GM23338 (cell line): ENCODE measurements at regions not wholly inside any gene's neighbourhood (a gene's known extent, or its start where the extent isn't known, plus 50 kb on each side); places are given as distances from the start of the nearest gene placed in this dataset.

Source experiments
- ATAC-seq: fragments of 200-7000 bp; cut with Tn5 transposase; 3 replicates; pipeline ENCODE4 v1.9.1; 2020
- DNase-seq: peaks from one replicate; pipeline ENCODE4 v3.0.0-alpha.2; 2015; ENCODE audit warnings: low spot score
- H2AFZ ChIP-seq: fragments of 200-600 bp; sonication (generic); 2 replicates; pipeline ENCODE4 v1.8.0; 2016; ENCODE audit warnings: antibody characterized with exemption, mild to moderate bottlenecking, moderate library complexity
- H3F3A ChIP-seq: fragments of 200-600 bp; sonication (generic); replicated peaks from 2 replicates; pipeline ENCODE4 v1.8.0; 2017; ENCODE audit warnings: antibody characterized with exemption, mixed run types, low read depth
- H3K27ac ChIP-seq: fragments of 200-600 bp; sonication (generic); 2 replicates; pipeline ENCODE4 v1.6.1; 2016; ENCODE audit warnings: low read depth
- H3K27me3 ChIP-seq: fragments of 200-600 bp; sonication (generic); 2 replicates; pipeline ENCODE4 v1.8.0; 2016; ENCODE audit warnings: mild to moderate bottlenecking, mixed run types, moderate library complexity; ENCODE audit not compliant: insufficient read depth
- H3K36me3 ChIP-seq: fragments of 200-600 bp; sonication (generic); 2 replicates; pipeline ENCODE4 v1.8.0; 2016; ENCODE audit warnings: mild to moderate bottlenecking; ENCODE audit not compliant: insufficient read depth
- H3K4me1 ChIP-seq: fragments of 200-600 bp; sonication (generic); 2 replicates; pipeline ENCODE4 v1.8.0; 2016; ENCODE audit warnings: mild to moderate bottlenecking, moderate library complexity; ENCODE audit not compliant: insufficient read depth
- H3K4me2 ChIP-seq: fragments of 200-600 bp; sonication (generic); 2 replicates; pipeline ENCODE4 v1.7.1; 2017; ENCODE audit warnings: mixed run types
- H3K4me3 ChIP-seq: fragments of 200-600 bp; sonication (generic); 2 replicates; pipeline ENCODE4 v1.6.1; 2016; ENCODE audit warnings: mixed run types
- H3K79me2 ChIP-seq: fragments of 200-600 bp; sonication (generic); replicated peaks from 2 replicates; pipeline ENCODE4 v1.8.0; 2017; ENCODE audit warnings: mild to moderate bottlenecking; ENCODE audit not compliant: insufficient read depth
- H3K9me2 ChIP-seq: fragments of 200-600 bp; sonication (generic); 2 replicates; pipeline ENCODE4 v1.8.0; 2017; ENCODE audit not compliant: insufficient read depth
- H4K20me1 ChIP-seq: fragments of 200-600 bp; sonication (generic); replicated peaks from 2 replicates; pipeline ENCODE4 v1.8.0; 2017; ENCODE audit warnings: mild to moderate bottlenecking; ENCODE audit not compliant: insufficient read depth
- H3K27ac Mint-ChIP-seq: 2 replicates; pipeline ENCODE4 v1.8.0; 2020; ENCODE audit warnings: inconsistent platforms, mild to moderate bottlenecking, moderate library complexity, mixed read lengths
- H3K27me3 Mint-ChIP-seq: 3 replicates; pipeline ENCODE4 v1.8.0; 2022; ENCODE audit warnings: low read depth, mild to moderate bottlenecking, moderate library complexity, mixed read lengths, inconsistent platforms; ENCODE audit not compliant: insufficient read depth, poor library complexity
- H3K36me3 Mint-ChIP-seq: 3 replicates; pipeline ENCODE4 v1.8.0; 2021; ENCODE audit warnings: low read depth, mild to moderate bottlenecking, inconsistent platforms, moderate library complexity, mixed read lengths
- H3K4me1 Mint-ChIP-seq: 3 replicates; pipeline ENCODE4 v1.8.0; 2020; ENCODE audit warnings: mild to moderate bottlenecking, inconsistent platforms, mixed read lengths
- H3K4me3 Mint-ChIP-seq: 3 replicates; pipeline ENCODE4 v1.8.0; 2021; ENCODE audit warnings: moderate library complexity, mild to moderate bottlenecking, inconsistent platforms, mixed read lengths
- H3K9me3 Mint-ChIP-seq: 3 replicates; pipeline ENCODE4 v1.8.0; 2020; ENCODE audit warnings: moderate library complexity, mild to moderate bottlenecking, inconsistent platforms, mixed read lengths
- CTCF ChIP-seq, 2 experiments: fragments of 200-600 bp in 1 of 2; sonication (generic) in 1 of 2; conservative IDR thresholded peaks; 2 replicates each; pipeline versions ENCODE4 v1.5.1 to v1.6.1; 2016 to 2017; ENCODE audit warnings: antibody characterized with exemption in 2 of 2, low read depth in 2 of 2, mild to moderate bottlenecking in 2 of 2, moderate library complexity in 1 of 2
- ETS1 ChIP-seq: IDR thresholded peaks from 2 replicates; pipeline ENCODE4 v1.6.1; 2016; ENCODE audit warnings: antibody characterized with exemption
- EZH2phosphoT487 ChIP-seq: fragments of 200-600 bp; sonication (generic); IDR thresholded peaks from one replicate; pipeline ENCODE4 v1.8.1; 2018; ENCODE audit warnings: antibody characterized with exemption; ENCODE audit not compliant: unreplicated experiment
- JUNB ChIP-seq: IDR thresholded peaks from one replicate; pipeline ENCODE4 v1.6.1; 2016; ENCODE audit warnings: antibody characterized with exemption; ENCODE audit not compliant: unreplicated experiment
- NANOG ChIP-seq: IDR thresholded peaks from 2 replicates; pipeline ENCODE4 v1.6.1; 2016; ENCODE audit warnings: antibody characterized with exemption, borderline replicate concordance
- POLR2AphosphoS5 ChIP-seq: IDR thresholded peaks from 2 replicates; pipeline ENCODE4 v1.6.1; 2016; ENCODE audit warnings: antibody characterized with exemption, low read depth
- REST ChIP-seq: IDR thresholded peaks from one replicate; pipeline ENCODE4 v1.6.1; 2018; ENCODE audit warnings: antibody characterized with exemption; ENCODE audit not compliant: unreplicated experiment
- ZNF114 ChIP-seq: fragments of 250-450 bp; sonication (Bioruptor Pico); IDR thresholded peaks from 2 replicates; pipeline ENCODE4 v1.5.0; 2020; ENCODE audit warnings: mild to moderate bottlenecking, moderate library complexity
- ZNF331 ChIP-seq: fragments of 250-450 bp; sonication (Bioruptor Pico); IDR thresholded peaks from 2 replicates; pipeline ENCODE4 v1.5.0; 2020; ENCODE audit warnings: low read depth, mild to moderate bottlenecking, moderate library complexity

GRCh38 chr10:89095701-89096391 is 105.2 kb downstream of the FAS start (continued):
- TF ChIP-seq ETS1 (no peak), CTCF (conservative IDR thresholded peaks at IDR 0.05; ENCODE audit: low read depth in 2 of 2) (no peak), JUNB (no peak), ZNF114 (no peak), POLR2AphosphoS5 (no peak), EZH2phosphoT487 (no peak), REST (no peak)

GRCh38 chr10:89093728-89094127 is 103.1 kb downstream of the FAS start:
- TF ChIP-seq POLR2AphosphoS5: no peak
- TF ChIP-seq CTCF (conservative IDR thresholded peaks at IDR 0.05; ENCODE audit: low read depth in 2 of 2): no peak
- no peak for TF ChIP-seq REST
- TF ChIP-seq ETS1: no peak
- no peak for TF ChIP-seq NANOG
- no peak for TF ChIP-seq ZNF331 (CRISPR knock-in tag)
- ATAC-seq (no peak), DNase-seq (no peak)
- H3K27ac Mint-ChIP-seq: no peak overlapping the region
- no peak overlapping the region for H3K4me3 ChIP-seq
- no peak overlapping the region for H3K4me2 ChIP-seq
- H3K9me3 Mint-ChIP-seq: no peaks in the 10 kb centered on the region
- H3K36me3 ChIP-seq: no peaks in the 10 kb centered on the region
- peaks cover 4% of the 10 kb centered on the region; the same call in 1 of the 3 replicates for H3K4me1 Mint-ChIP-seq
- no peaks in the 10 kb centered on the region for H3K27me3 ChIP-seq
- no peaks in the 10 kb centered on the region for H3K79me2 ChIP-seq
- H3K27ac ChIP-seq: no peak overlapping the region
- no peaks in the 10 kb centered on the region for H4K20me1 ChIP-seq
- H3K36me3 Mint-ChIP-seq: no peaks in the 10 kb centered on the region
- H3K4me3 Mint-ChIP-seq: no peak overlapping the region
- H2AFZ ChIP-seq: no peak overlapping the region; the same call in 1 of the 2 replicates
- H3K27me3 Mint-ChIP-seq: no peaks in the 10 kb centered on the region
- H3F3A ChIP-seq: no peaks in the 10 kb centered on the region
- 0 out of 2 replicates have a peak, but pooled peaks cover 3% of the 10 kb centered on the region for H3K4me1 ChIP-seq
- H3K9me2 ChIP-seq: no peaks in the 10 kb centered on the region
